GM21825 (cell line): ENCODE measurements at regions not wholly inside any gene's neighbourhood (a gene's known extent, or its start where the extent isn't known, plus 50 kb on each side); places are given as distances from the start of the nearest gene placed in this dataset.
"Not testable (repeated sequence)": the region's sequence is repeated elsewhere in the genome, so short reads cannot be mapped to it uniquely, and the experiment has no call there.

Experiments used
- ATAC-seq: cut with Tn5 transposase; IDR thresholded peaks from one replicate; pipeline ENCODE4 v1.9.1; 2021; ENCODE audit warnings: mild to moderate bottlenecking, moderate library complexity; ENCODE audit not compliant: unreplicated experiment

DNA sequence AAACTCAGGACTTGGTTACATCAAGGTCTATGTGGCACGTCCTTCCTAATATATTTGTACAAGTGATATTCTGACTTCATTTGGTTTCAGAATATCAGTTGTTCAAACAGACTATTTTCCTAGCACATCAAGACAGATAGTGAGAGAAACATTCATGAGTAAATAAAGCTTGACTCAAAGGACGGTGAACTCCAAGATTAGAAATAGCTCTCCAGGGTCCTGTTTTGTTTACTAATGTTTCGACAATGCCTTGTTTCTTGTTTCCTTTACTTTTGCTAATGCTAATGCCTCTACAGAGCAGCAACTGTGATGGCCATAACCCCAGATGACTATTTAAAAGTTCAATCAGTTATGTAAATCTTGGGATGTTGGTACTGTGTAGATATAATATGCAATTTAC, 313.9 kb downstream of the KLF12 start:
- no peak for ATAC-seq

DNA sequence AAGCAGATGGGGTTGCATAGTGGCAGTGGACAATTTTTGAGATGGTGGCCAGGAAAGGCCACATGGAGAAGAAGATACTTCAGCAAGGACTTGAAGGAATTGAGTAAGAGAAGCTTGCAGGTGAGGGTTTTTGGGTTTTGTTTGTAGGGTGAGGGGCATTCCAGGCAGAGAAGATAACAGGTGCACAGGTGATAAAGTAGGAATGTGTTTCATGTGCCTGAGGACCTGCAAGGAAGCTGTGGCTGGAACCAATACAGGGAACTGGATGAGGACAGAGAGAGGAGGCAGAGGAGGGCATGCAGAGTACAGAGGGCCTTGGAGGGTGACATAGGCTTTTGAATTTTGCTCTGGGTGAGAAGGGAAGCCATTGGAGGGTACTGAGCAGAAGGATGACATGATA, 314.5 kb downstream of the KLF12 start:
- ATAC-seq = no peak

DNA sequence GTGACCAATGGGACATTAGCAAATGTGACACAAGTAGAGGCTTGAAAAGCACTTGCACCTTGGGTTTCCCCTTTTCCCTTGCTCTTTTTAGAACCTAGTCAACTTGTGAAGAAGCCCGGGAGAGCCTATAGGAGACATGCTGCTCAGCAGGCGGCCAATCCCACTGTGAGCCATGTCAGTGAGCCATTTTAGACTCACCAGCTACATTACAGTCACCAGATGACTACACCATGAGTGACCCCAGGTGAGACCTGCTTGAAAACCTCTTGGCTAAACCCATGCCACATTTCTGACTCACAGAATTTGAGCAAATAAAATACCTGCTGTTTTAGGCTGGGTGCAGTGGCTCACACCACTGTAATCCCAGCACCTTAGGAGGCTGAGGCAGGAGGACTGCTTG, 317.5 kb downstream of the KLF12 start:
- no peak for ATAC-seq

DNA sequence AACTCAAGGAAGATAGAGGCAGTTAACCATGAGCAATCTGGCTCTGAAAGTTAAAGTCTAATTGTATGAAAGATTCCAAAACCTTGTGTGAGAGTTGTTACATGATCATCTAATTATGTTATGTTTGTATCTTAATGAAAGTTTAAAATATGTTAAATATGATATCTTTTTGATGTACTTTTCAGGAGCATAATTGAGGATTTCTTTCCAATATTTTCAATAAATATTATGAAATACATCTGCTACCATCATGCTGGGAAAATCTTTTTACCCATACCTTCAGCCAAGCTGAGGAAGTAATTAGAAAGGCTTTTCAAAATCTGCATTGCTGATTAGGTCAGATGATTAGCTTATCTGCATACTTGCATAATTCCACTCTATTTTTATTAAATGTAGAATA, 318.4 kb downstream of the KLF12 start:
- ATAC-seq = no peak

DNA sequence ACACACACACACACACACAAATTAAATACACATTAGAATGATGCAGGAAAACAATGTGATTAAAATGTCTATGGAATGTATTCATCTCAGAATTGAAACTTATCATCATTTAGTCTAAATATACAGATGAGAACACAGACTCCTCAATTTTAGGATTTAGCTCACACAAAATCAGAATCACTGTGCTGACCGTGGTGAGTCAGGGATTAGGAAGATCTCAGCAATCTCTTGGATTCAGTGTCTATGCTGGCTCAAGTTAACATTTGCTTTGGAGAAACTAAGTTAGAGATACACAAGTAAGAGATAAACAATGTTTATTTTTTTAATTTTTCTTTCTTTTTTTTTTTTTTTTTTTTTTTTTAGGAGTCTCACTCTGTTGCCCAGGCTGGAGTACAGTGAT, 323.6 kb downstream of the KLF12 start:
- no peak for ATAC-seq

DNA sequence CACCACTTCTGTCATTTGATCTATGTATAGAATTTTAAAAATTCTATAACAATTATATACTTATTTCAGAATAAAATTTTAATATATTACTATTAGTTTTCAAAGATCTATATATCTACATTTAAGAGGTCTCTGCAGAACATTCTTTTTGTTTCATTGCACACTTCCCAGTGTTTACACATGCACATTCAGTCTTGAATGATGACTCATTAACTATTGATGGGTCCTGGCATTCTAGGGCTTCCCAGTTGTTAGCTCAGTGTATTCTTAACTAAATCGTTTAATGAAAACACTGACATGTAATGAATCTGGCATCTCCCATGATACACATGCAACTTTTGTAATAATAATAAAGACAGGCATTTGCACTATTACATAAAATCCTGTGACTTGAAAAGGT, 324.6 kb downstream of the KLF12 start:
- no peak for ATAC-seq

DNA sequence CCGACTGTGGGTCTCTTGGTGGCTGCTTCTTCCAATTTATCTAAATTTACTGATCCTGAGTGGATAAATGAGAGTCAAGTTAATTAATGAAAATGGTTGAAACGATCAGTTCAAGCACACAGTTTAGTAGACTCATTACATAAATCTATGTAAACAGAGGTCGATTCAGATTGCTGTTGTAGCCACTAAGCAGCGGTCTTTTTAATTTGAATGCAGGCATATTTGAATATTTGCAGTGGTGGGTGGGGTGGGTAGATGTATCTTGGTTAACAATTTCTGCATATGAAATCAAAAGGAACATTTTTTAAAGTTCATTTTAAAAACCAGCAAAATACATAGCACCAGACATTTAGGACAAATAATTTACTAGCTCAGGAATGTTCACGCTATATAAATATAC, 325.9 kb downstream of the KLF12 start:
- ATAC-seq = no peak

DNA sequence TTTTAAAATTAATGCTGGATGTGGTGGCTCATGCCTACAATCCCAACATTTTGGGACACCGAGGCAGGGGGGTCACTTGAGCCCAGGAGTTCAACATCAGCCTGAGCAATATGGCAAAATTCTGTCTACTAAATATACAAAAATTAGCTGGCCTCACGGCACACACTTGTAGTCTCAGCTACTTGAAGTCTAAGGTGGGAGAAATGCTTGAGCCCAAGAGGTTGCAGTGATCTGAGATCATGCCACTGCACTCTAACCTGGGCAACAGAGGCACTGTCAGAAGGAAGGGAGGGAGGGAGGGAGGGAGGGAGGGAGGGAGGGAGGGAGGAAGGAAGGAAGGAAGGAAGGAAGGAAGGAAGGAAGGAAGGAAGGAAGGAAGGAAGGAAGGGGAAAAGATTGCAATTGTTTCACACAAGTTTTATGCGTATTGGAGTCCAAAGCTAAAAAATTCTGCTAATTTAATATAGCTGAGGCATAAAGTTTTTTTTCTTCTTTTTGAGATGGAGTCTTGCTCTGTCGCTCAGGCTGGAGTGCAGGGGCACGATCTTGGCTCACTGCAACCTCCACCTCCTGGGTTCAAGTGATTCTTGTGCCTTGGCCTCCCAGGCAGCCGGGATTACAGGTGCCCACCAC, 328.8 kb downstream of the KLF12 start:
- not testable (repeated sequence) for ATAC-seq

DNA sequence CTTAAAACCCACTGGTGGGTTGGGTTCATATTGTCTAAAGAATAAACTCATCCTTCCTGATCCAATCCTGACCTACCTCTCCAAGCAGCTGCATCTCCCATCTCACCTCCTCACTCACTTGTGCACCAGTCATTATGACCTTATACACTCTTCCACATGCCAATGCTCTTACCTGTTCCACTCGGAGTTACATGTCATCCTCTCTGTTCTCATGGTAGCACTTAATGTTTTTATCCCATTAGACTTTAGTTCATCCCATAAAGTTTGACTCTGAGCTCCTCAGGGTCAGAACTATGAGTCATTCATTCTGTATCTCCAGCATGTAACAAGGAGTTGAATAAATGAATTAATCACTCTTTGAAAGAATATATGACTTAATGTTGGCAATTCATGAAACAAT, 330.2 kb downstream of the KLF12 start:
- ATAC-seq = no peak

DNA sequence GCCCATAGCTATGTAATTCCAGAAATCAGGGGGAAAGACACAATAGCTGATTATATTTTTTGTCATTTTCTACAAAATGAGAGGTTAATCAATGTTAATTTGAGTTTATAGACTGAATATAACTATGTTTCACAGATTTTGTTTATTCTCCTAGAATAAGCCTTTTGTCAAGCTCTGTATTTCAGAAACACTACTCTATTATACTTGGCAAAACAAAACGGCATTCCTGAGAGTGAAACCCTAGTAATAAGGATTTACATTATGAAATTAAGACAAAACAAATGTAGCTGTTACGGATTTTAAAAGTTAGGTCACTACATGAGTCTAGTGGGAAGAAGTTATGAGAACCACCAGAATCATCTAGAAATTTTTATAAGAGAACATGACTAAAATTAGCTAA, 334.2 kb downstream of the KLF12 start:
- ATAC-seq = no peak

DNA sequence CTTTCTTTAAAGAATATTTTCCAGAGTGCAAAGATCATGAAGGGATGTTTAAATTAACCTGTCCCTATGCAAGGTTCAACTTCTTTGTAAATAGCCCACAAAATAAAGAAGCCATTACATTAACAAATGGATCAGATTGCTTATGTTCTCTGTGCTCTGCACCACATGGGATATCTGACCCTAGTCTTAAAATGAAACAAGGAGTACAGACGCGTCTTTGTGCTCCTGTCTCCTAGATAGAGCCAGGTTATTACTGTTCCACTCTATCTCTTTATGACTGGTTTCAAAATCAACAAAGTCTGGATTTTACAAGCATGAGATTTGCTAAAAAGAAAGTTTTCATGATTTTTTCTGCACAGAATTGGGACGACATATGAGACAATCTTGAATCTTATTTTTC, 339.4 kb downstream of the KLF12 start:
- ATAC-seq = no peak

DNA sequence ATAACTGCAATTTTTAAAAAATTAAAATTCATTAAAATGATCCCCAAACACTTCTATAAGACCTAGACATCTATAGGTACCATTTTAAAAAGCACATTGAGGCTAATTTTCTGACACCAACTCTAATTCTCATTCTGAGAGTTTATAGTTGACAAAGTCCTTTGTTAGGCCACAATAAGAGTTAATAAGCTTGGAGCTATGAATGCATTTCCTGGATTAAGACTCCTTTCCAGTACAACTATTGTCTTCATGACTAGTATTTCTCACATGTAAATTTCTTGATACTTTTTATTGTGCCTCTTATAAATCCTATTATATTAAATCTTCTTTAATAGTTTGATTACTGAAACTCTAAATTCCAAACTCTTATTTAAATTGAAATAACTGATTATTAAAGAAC, 340.8 kb downstream of the KLF12 start:
- ATAC-seq = no peak

DNA sequence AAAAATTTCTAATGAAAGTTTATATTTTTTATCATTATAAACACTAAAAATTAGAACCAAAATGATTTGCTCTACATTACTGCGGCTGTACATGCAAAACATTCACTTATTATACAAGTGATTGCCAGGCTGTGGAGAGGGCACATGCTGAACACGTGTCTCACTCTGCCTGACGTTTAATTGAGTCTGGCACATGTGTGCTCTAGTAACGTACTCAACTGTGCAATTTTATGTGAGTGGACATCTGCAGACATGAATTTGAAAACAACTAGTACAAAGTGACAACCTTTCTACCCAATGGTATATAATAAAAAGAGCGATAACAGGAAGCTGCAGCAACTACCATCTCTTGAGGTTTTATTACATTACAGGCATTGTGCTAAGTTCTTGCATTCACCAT, 341.4 kb downstream of the KLF12 start:
- no peak for ATAC-seq

DNA sequence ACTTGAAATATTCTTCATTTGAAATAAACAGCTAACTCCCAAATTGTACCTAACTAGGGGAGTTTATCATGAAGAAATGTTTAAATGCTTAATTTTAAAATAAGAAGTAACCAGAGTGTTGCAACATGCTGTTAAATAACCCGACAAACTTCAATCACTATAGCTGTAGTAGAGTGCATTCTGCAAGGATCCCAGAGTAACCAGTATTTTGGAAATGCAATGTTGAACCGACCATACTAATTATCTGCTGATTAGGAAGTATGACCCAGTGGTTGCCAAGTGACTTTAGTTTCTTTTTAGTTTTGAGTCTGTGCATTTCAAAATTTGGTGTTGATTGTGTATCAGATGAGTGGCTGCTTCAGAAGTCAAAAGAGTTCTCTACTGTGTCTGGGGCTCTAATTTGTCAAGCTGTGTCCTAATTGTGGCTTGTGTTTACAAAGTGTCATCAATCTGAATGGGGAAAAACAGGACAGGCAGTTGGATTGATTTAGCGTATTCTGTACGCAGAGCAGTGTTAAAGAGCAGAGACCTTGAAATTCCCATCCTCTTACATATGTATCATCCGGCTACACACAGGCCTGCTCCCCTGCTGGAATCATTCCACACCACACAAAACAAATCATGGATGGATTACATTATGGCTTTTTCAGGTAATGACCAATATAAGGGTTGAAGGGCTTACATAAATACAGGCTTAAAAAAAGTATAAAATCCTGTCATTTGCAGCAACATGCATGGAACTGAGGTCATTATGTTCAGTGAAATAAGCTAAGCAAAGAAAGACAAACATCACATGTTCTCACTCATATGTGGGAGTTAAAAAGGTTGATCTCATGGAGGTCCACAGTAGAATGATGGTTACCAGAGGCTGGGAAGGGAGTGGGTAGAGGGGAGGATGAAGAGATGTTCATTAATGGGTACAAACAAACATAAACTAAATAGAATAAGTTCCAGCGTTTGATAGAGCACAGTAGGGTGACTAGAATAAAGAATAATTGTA, 351.5 kb downstream of the KLF12 start:
- ATAC-seq = no peak

DNA sequence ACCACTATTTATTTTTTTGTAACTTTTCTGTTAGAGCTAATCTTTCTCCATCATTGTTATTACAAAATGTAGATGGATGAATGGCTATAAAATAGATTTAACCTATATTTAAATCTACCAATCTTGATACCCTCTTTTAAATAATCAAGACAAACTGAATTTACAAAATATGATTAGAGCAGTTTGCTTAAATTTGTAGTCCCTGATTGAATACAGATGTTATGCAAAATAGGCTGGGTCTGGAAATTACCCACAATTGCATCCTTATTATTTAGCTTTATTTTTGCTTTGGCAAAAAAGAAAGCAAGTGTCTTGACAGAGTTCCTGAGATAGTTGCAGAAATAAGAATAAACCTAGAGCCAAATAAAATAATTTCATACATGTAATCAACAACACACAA, 352.8 kb downstream of the KLF12 start:
- ATAC-seq = no peak

DNA sequence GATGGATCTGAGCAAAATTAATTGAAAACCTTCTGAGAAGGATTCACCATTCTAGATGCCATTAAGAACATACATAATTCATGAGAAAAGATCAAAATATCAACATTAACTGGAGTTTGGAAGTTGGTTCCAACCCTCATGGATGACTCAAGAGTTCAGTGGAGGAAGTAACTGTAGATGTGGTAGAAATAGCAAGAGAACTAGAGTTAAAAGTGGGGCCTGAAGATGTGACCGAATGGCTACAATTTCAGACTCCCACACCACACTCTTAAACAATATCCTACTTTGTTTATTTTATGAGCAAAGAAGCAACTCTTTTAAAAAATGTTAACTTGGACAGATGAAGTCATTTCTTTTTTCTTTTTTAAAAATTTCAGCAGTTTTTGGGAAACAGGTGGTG, 354.3 kb downstream of the KLF12 start:
- ATAC-seq = no peak

DNA sequence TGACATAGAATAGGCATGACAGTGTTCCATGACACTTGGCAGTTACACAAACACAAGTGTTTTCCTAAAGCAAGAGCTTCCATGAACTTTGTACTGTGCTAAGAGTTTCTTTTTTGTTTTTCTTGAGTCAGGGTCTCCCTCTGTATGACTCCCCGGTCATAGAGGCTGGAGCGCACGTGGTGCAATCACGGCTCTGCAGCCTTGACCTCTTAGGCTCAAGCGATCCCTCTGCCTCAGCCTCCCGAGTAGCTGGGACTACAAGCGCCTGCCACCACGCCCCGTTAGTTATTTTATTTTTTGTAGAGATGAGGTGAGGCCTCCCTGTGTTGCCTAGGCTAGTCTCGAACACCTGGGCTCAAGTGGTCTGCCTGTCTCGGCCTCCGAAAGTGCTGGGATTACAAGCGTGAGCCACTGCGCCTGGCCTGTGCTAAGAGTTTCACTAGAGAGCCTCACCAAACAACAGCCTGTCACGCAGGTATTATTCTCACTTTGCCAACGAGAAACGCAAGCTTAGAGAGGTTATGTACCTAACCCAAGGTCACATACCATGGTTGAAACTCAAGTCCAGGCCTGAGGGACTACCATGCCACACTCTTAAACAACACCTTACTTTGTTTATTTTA, 355.9 kb downstream of the KLF12 start:
- no peak for ATAC-seq

DNA sequence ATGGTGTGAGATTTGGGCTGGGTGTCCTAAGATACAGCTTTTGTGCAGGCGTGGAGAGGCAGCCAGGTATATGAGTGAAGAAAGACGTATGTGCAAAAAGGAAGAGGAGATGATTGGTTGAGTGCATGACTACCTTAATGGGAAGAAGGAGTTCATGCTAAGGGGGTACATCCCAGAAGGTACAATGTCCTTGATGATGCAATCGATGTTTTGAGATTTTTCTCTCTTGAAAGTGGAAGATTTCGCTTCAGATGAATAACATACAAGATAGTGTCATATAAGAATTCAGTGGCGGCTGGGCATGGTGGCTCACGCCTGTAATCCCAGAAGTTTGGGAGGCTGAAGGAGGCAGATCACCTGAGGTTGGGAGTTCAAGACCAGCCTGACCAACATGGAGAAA, 357.1 kb downstream of the KLF12 start:
- no peak for ATAC-seq

DNA sequence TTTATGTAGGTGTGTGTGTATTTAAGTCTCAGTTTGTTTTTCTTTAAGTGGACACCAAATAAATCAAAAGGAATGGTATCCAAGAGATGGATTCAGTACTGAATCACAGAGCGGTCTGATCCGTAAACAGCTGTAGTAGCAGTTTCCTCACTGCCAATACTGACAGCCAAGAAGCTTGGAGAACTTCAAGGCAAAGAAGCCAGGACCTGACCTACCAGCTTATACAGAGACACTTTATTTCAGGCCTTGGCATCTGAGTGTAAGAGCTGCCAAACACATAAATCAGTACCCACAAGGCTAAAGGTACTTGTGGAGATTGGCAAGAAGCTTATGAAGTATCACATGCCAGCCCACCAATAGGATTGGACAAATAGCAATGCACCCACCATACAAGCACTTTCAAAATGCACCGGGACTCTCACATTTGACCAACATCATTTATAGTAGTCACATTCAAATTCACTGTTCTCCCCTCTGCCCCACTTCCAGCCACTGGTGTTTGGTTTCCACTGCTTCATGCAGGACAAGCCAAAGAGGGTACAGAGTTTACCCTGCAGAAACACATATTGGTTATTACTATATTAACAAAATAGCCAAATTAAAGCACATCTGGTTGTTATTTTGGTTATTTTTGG, 357.9 kb downstream of the KLF12 start:
- no peak for ATAC-seq

DNA sequence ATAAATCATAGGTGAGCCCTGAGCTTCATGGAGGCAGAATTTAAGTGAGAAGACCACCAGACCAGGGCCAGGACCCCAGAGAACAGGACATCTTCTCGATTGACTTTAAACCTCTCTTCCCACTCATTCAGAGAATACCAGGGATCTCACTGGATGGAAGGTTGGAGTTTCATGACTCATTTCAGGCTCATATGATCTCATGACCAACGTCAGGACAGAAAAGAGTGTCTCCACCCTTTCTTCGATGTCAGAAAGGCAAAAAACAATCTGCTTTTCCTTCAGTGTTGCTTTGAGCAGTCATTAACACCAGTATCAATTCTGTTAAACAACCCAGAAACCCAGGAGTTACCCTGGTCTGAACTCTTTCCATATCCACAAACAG, 361.0 kb downstream of the KLF12 start:
- ATAC-seq = no peak

DNA sequence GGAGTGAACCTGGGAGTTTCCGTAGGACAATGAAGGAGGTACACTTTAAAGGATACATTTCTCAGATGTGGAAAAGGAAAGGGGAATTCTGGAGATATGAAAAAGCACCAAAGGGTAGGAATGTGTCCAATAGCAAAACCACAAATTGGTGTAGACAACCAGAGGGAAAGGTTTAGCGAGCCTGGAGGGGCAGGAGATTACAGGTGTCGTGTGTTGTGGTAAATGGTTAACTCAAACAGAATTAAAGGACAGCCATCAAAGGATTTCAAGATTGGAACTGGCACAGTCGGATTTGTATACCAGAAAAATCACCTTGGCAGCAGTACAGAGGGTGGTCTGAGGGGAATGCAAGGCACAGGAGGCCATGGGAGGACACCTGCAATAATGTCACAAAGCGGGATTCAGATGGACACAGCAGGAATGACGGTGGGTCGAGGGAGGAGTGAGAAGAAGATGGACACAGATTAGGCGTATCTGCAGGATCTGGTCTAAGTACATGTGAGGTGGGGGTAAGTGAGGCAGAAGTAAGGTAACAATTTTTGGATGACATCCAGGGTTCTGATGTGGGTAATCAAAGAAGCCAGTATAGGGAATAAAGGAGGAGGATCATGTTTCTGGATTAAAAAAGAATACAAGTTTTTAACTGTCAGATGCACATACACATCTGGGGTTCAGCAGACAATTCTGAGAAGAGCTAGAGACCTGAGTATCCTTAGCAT, 361.6 kb downstream of the KLF12 start:
- ATAC-seq = no peak
